ENCODE measurements at regions not wholly inside any gene's neighbourhood (a gene's known extent, or its start where the extent isn't known, plus 50 kb on each side); places are given as distances from the start of the nearest gene placed in this dataset.
A peak's percentile ranks its signal among the peaks of the same experiment; 100 is the strongest.

DNA sequence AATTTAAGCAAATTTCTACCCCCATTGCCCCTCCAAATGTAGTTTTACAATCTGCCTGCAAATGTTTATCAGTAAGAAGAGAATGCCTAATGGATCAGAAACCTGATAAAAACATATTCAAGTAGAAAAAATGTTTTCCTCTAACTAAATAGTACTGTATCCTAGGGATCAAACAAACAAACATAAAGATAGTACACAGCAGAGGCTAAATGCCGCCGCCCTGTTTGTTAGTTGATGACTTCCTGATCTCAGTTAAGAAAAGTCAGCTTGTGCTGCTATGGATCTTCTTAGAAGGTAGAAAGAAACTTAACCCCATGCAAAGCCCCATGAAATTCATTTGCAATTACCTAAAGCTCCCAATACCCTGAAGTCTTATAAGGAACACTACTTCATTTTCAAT lies 387.3 kb upstream of the THBS1 start (continued):
- no peak for TF ChIP-seq MXI1 (IDR thresholded peaks at IDR 0.05; ENCODE audit: low read depth, low read length)

DNA sequence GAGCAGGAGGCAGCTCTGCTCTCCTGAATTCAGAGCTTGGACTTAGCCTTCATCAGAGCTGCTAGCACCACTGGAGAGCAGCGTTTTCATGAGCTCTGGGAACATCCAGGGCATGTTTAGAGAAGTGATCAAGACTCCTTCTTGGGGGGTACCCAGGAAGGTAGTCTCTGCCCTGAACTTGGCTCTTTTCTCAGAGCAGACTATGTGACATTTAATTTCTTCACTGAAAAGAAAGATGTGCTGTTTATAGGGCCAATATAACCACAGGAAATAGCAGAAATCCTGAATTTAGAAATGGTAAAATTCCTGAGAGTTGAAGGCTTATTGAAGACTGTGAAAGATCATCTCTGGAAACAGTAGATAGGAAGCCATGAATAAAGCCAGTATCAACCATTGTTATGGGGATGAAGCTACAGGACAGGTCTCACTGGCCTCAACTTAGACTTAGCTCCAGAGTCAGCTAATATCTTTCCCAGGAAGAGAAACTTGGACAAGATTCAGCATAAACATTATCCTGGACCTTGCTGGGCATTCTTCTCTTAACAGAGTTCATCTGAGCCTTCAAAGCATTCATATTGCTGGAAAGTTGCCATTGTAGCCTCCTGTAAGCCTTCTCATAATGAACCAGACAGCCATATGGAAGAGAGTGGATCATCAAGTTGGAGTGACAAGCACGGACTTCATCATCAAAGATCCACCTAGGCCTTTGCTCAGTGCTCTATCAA lies 386.6 kb upstream of the THBS1 start:
- DNase-seq, result no peak
- Histone ChIP-seq H3K4me3 (ENCODE audit: low read depth in 2 of 2, low read length in 1 of 2) (no peak overlapping the region), H3K4me2 (peak overlapping the region; percentile 47), H3K27me3 (ENCODE audit: insufficient read depth) (no peaks in the 10 kb centered on the region), H3K79me2 (ENCODE audit: insufficient read depth) (no peaks in the 10 kb centered on the region), H2AFZ (ENCODE audit: low read depth) (no peak overlapping the region), H4K20me1 (ENCODE audit: insufficient read depth) (no peaks in the 10 kb centered on the region), H3K36me3 (replicated peaks in 1 of 2; ENCODE audit: control insufficient read depth in 1 of 2, insufficient read depth in 2 of 2, low read length in 1 of 2) (no peaks in the 10 kb centered on the region), H3F3A (replicated peaks; ENCODE audit: insufficient read depth) (peaks cover 52% of the 10 kb centered on the region), H3K4me1 (ENCODE audit: control insufficient read depth in 1 of 2, insufficient read depth in 2 of 2, low read depth in 1 of 2, low read length in 1 of 2) (peaks cover 5 to 49% of the 10 kb centered on the region in 2 experiments), H3K27ac (ENCODE audit: low read depth in 2 of 2, low read length in 1 of 2) (peak overlapping the region; percentile 56 to 88; a peak in 3 of 4 replicates), H3K9me2 (no peaks in the 10 kb centered on the region), H3K9me3 (no peaks in the 10 kb centered on the region), H3K9ac (peak overlapping the region; percentile 57)
- TF ChIP-seq, protein P1, sequence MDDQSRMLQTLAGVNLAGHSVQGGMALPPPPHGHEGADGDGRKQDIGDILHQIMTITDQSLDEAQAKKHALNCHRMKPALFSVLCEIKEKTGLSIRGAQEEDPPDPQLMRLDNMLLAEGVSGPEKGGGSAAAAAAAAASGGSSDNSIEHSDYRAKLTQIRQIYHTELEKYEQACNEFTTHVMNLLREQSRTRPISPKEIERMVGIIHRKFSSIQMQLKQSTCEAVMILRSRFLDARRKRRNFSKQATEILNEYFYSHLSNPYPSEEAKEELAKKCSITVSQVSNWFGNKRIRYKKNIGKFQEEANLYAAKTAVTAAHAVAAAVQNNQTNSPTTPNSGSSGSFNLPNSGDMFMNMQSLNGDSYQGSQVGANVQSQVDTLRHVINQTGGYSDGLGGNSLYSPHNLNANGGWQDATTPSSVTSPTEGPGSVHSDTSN (IDR thresholded peaks at IDR 0.05), result peak; percentile 44
- peak; percentile 66 for TF ChIP-seq TCF12 (IDR thresholded peaks at IDR 0.05)
- no peak for TF ChIP-seq RXRA (IDR thresholded peaks at IDR 0.05; ENCODE audit: borderline replicate concordance, low read depth)
- TF ChIP-seq NFIC (IDR thresholded peaks at IDR 0.05; ENCODE audit: borderline replicate concordance), result peak; percentile 80
- TF ChIP-seq YY1 (IDR thresholded peaks at IDR 0.05; ENCODE audit: low read depth), result no peak
- WGBS (ENCODE audit: low lambda C conversion rate), result 88% methylated on average over 2 of the region's 2 CpGs
- CTCF ChIA-PET, result no interaction called here
- POLR2A ChIA-PET, result no interaction called here

DNA sequence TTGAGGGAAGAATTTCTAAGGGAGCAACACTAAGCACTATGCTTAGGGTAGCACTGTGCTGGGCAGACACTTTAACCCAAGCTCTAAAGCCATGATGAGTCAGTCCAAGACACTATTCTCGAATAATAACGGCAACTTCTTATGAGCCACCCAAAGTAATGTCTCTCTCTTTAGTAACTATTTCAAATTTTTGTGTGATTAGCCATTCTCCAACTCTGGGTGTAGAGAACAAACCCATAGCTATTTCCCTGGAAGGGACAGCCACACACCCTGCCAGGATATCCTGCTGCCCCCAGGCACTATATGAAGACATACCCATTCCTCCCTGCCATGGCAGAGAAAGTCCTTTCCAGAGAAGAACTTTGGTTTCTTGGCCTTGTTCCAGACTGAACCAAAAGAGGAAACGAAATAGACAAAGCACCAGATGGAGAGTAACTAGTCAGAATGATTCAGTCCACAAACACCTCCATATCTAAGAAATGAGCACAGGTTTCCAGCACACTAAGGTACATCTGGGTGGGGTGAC lies 384.9 kb upstream of the THBS1 start:
- no peak for DNase-seq
- POLR2A ChIA-PET, result no interaction called here

More for the DNA sequence above, 384.9 kb upstream of the THBS1 start:
- no peak overlapping the region for H3K4me3 ChIP-seq (ENCODE audit: low read depth in 2 of 2, low read length in 1 of 2)
- peaks cover 47% of the 10 kb centered on the region for H3F3A ChIP-seq (replicated peaks; ENCODE audit: insufficient read depth)
- H4K20me1 ChIP-seq (ENCODE audit: insufficient read depth), result no peaks in the 10 kb centered on the region
- H3K9me2 ChIP-seq, result no peaks in the 10 kb centered on the region
- peak overlapping the region; percentile 40 for H3K9ac ChIP-seq
- TF ChIP-seq, protein P2, sequence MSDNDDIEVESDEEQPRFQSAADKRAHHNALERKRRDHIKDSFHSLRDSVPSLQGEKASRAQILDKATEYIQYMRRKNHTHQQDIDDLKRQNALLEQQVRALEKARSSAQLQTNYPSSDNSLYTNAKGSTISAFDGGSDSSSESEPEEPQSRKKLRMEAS (IDR thresholded peaks at IDR 0.05; ENCODE audit: low read depth), result peak; percentile 37; the same call in 1 of the 2 replicates
- peak; percentile 70; the same call in 1 of the 2 replicates for TF ChIP-seq TCF12 (IDR thresholded peaks at IDR 0.05)
- no peak; the same call in 1 of the 2 replicates for TF ChIP-seq POLR2AphosphoS5 (IDR thresholded peaks at IDR 0.05; ENCODE audit: low read depth, low read length)
- 0 out of 2 replicates have a peak, but pooled peaks have one; percentile 54 for TF ChIP-seq TEAD4 (IDR thresholded peaks at IDR 0.05; ENCODE audit: borderline replicate concordance, insufficient read depth)
- TF ChIP-seq JUND (IDR thresholded peaks at IDR 0.05), result peak; percentile 39; the same call in 1 of the 2 replicates
- TF ChIP-seq SMC3 (IDR thresholded peaks at IDR 0.05; ENCODE audit: low read depth, low read length), result no peak
- no peak for TF ChIP-seq NRF1 (IDR thresholded peaks at IDR 0.05; ENCODE audit: low read depth, low read length)
- TF ChIP-seq RXRA (IDR thresholded peaks at IDR 0.05; ENCODE audit: borderline replicate concordance, low read depth), result 0 out of 2 replicates have a peak, but pooled peaks have one; percentile 17
- peak; percentile 80; the same call in 1 of the 2 replicates for TF ChIP-seq FOSL2 (IDR thresholded peaks at IDR 0.05; ENCODE audit: borderline replicate concordance, low read depth)
- peak; percentile 54; the same call in 1 of the 2 replicates for TF ChIP-seq MEF2A (IDR thresholded peaks at IDR 0.05; ENCODE audit: borderline replicate concordance, low read depth)
- TF ChIP-seq, protein P3, sequence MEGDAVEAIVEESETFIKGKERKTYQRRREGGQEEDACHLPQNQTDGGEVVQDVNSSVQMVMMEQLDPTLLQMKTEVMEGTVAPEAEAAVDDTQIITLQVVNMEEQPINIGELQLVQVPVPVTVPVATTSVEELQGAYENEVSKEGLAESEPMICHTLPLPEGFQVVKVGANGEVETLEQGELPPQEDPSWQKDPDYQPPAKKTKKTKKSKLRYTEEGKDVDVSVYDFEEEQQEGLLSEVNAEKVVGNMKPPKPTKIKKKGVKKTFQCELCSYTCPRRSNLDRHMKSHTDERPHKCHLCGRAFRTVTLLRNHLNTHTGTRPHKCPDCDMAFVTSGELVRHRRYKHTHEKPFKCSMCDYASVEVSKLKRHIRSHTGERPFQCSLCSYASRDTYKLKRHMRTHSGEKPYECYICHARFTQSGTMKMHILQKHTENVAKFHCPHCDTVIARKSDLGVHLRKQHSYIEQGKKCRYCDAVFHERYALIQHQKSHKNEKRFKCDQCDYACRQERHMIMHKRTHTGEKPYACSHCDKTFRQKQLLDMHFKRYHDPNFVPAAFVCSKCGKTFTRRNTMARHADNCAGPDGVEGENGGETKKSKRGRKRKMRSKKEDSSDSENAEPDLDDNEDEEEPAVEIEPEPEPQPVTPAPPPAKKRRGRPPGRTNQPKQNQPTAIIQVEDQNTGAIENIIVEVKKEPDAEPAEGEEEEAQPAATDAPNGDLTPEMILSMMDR (IDR thresholded peaks at IDR 0.05), result no peak
- TF ChIP-seq, protein P1 (IDR thresholded peaks at IDR 0.05), result peak; percentile 30
- no peak for TF ChIP-seq MXI1 (IDR thresholded peaks at IDR 0.05; ENCODE audit: low read depth, low read length)
- 0 out of 2 replicates have a peak, but pooled peaks have one; percentile 6 for TF ChIP-seq ELF1 (IDR thresholded peaks at IDR 0.05)
- peak; percentile 81 for TF ChIP-seq NFIC (IDR thresholded peaks at IDR 0.05; ENCODE audit: borderline replicate concordance)
- no peak for TF ChIP-seq EZH2phosphoT487 (IDR thresholded peaks at IDR 0.05; ENCODE audit: borderline replicate concordance, low read depth)
- TF ChIP-seq, protein P4, sequence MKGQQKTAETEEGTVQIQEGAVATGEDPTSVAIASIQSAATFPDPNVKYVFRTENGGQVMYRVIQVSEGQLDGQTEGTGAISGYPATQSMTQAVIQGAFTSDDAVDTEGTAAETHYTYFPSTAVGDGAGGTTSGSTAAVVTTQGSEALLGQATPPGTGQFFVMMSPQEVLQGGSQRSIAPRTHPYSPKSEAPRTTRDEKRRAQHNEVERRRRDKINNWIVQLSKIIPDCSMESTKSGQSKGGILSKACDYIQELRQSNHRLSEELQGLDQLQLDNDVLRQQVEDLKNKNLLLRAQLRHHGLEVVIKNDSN (IDR thresholded peaks at IDR 0.05; ENCODE audit: borderline replicate concordance, low read depth), result no peak
- TF ChIP-seq EP300 (IDR thresholded peaks at IDR 0.05; ENCODE audit: borderline replicate concordance in 1 of 2, low read depth in 1 of 2, low read length in 1 of 2), result peak in 1 of 2 experiments; percentile 80; a peak in 2 of 4 replicates
- no peaks in the 10 kb centered on the region for H3K27me3 ChIP-seq (ENCODE audit: insufficient read depth)
- no peaks in the 10 kb centered on the region for H3K9me3 ChIP-seq
- H2AFZ ChIP-seq (ENCODE audit: low read depth), result peak overlapping the region; percentile 12; the same call in 1 of the 2 replicates
- WGBS (ENCODE audit: low lambda C conversion rate), result 6% methylated on average over 3 of the region's 3 CpGs
- peaks cover 7 to 49% of the 10 kb centered on the region in 2 experiments for H3K4me1 ChIP-seq (ENCODE audit: control insufficient read depth in 1 of 2, insufficient read depth in 2 of 2, low read depth in 1 of 2, low read length in 1 of 2)
- H3K27ac ChIP-seq (ENCODE audit: low read depth in 2 of 2, low read length in 1 of 2), result peak overlapping the region in 1 of 2 experiments; percentile 88; a peak in 2 of 4 replicates
- peak overlapping the region; percentile 51 for H3K4me2 ChIP-seq
- CTCF ChIA-PET, result no interaction called here
- no peaks in the 10 kb centered on the region for H3K79me2 ChIP-seq (ENCODE audit: insufficient read depth)
- H3K36me3 ChIP-seq (replicated peaks in 1 of 2; ENCODE audit: control insufficient read depth in 1 of 2, insufficient read depth in 2 of 2, low read length in 1 of 2), result no peaks in the 10 kb centered on the region

Data from SK-N-SH (cell line).